ENCODE measurements at regions not wholly inside any gene's neighbourhood (a gene's known extent, or its start where the extent isn't known, plus 50 kb on each side); places are given as distances from the start of the nearest gene placed in this dataset.

GRCh38 chr13:89966524-89966923, 1381.0 kb upstream of the MIR17HG start:
- POLR2A ChIA-PET (ENCODE audit: low non-redundant PET): no interaction called here
- H3K4me3 ChIP-seq (ENCODE audit: low read depth, low read length, poor library complexity, severe bottlenecking): no peak overlapping the region
- no peaks in the 10 kb centered on the region for H3K27me3 ChIP-seq (replicated peaks; ENCODE audit: insufficient read depth, low read depth, low read length, poor library complexity)
- H3K4me1 ChIP-seq (ENCODE audit: insufficient read depth, low read length, poor library complexity, severe bottlenecking): no peaks in the 10 kb centered on the region
- DNase-seq (ENCODE audit: low spot score): no peak
- no TSS peak for BruUV-seq (replicated peaks)
- intact Hi-C loops (cut with micrococcal nuclease; ENCODE audit: unreplicated experiment): no loop called here
- H3K27ac ChIP-seq (ENCODE audit: low read depth, low read length, poor library complexity, severe bottlenecking): no peak overlapping the region
- no peaks in the 10 kb centered on the region for H3K36me3 ChIP-seq (ENCODE audit: insufficient read depth, low read length, poor library complexity, severe bottlenecking)
- no peaks in the 10 kb centered on the region for H3K9me3 ChIP-seq (ENCODE audit: low read depth, low read length, poor library complexity, severe bottlenecking)
- CTCF ChIA-PET: no interaction called here
- no peak for TF ChIP-seq CTCF (conservative IDR thresholded peaks at IDR 0.05; ENCODE audit: low read depth, low read length)
- TF ChIP-seq EZH2 (IDR thresholded peaks at IDR 0.05; ENCODE audit: borderline replicate concordance, low read depth, low read length, poor library complexity, severe bottlenecking): no peak

GRCh38 chr13:89967701-89968100, 1379.8 kb upstream of the MIR17HG start:
- intact Hi-C loops (cut with micrococcal nuclease; ENCODE audit: unreplicated experiment): no loop called here

GRCh38 chr13:89968470-89968869, 1379.0 kb upstream of the MIR17HG start:
- DNase-seq (ENCODE audit: low spot score): no peak
- no peak for TF ChIP-seq EZH2 (IDR thresholded peaks at IDR 0.05; ENCODE audit: borderline replicate concordance, low read depth, low read length, poor library complexity, severe bottlenecking)
- TF ChIP-seq CTCF (conservative IDR thresholded peaks at IDR 0.05; ENCODE audit: low read depth, low read length): no peak
- no peak overlapping the region for H3K4me3 ChIP-seq (ENCODE audit: low read depth, low read length, poor library complexity, severe bottlenecking)
- no peak overlapping the region for H3K27ac ChIP-seq (ENCODE audit: low read depth, low read length, poor library complexity, severe bottlenecking)
- no peaks in the 10 kb centered on the region for H3K27me3 ChIP-seq (replicated peaks; ENCODE audit: insufficient read depth, low read depth, low read length, poor library complexity)
- BruUV-seq (replicated peaks): no TSS peak
- no peaks in the 10 kb centered on the region for H3K9me3 ChIP-seq (ENCODE audit: low read depth, low read length, poor library complexity, severe bottlenecking)
- no peaks in the 10 kb centered on the region for H3K4me1 ChIP-seq (ENCODE audit: insufficient read depth, low read length, poor library complexity, severe bottlenecking)
- ChIA-PET POLR2A (ENCODE audit: low non-redundant PET) (no interaction called here), CTCF (no interaction called here)
- intact Hi-C loops (cut with micrococcal nuclease; ENCODE audit: unreplicated experiment): no loop called here
- no peaks in the 10 kb centered on the region for H3K36me3 ChIP-seq (ENCODE audit: insufficient read depth, low read length, poor library complexity, severe bottlenecking)

More at GRCh38 chr13:89967701-89968100, 1379.8 kb upstream of the MIR17HG start:
- TF ChIP-seq CTCF (conservative IDR thresholded peaks at IDR 0.05; ENCODE audit: low read depth, low read length): no peak
- TF ChIP-seq EZH2 (IDR thresholded peaks at IDR 0.05; ENCODE audit: borderline replicate concordance, low read depth, low read length, poor library complexity, severe bottlenecking): no peak
- ChIA-PET CTCF (no interaction called here), POLR2A (ENCODE audit: low non-redundant PET) (no interaction called here)
- Histone ChIP-seq H3K9me3 (ENCODE audit: low read depth, low read length, poor library complexity, severe bottlenecking) (no peaks in the 10 kb centered on the region), H3K4me3 (ENCODE audit: low read depth, low read length, poor library complexity, severe bottlenecking) (no peak overlapping the region), H3K27ac (ENCODE audit: low read depth, low read length, poor library complexity, severe bottlenecking) (no peak overlapping the region), H3K27me3 (replicated peaks; ENCODE audit: insufficient read depth, low read depth, low read length, poor library complexity) (no peaks in the 10 kb centered on the region), H3K4me1 (ENCODE audit: insufficient read depth, low read length, poor library complexity, severe bottlenecking) (no peaks in the 10 kb centered on the region), H3K36me3 (ENCODE audit: insufficient read depth, low read length, poor library complexity, severe bottlenecking) (no peaks in the 10 kb centered on the region)
- no TSS peak for BruUV-seq (replicated peaks)
- DNase-seq (ENCODE audit: low spot score): no peak

Data from A673 (cell line).